NCI-H1105 treated with DMSO at 0.1 percent for 48 hours (cell line): ENCODE measurements at regions not wholly inside any gene's neighbourhood (a gene's known extent, or its start where the extent isn't known, plus 50 kb on each side); places are given as distances from the start of the nearest gene placed in this dataset.
"Not testable (repeated sequence)": the region's sequence is repeated elsewhere in the genome, so short reads cannot be mapped to it uniquely, and the experiment has no call there.

Experiments used
- DNase-seq: peaks from one replicate; lab custom pipeline; 2025; lab: John Stamatoyannopoulos, UW

- not testable (repeated sequence) for DNase-seq
Measured at GRCh38 chr17:64800987-64801386, 118.3 kb downstream of the LRRC37A3 start.

GRCh38 chr17:64800361-64800895 is 118.8 kb downstream of the LRRC37A3 start:
- not testable (repeated sequence) for DNase-seq

GRCh38 chr17:64799543-64800188 is 119.6 kb downstream of the LRRC37A3 start:
- not testable (repeated sequence) for DNase-seq

- not testable (repeated sequence) for DNase-seq
Measured at GRCh38 chr17:64798961-64799360, 120.3 kb downstream of the LRRC37A3 start.

DNA sequence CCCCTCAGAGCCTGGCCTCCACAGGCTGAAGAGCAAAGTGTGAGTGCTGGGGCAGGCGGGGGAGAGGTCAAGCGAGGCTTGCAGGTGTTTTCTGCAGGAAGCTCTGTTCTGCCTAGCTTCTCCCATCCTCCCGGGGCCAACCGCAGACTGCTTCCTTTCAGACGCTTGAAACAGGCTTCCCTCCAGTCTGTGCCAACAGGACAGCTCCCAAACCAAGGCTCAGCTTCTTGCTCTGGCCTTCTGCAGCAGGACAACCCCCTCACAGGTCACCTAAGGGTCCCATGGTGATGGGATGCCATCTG is 120.8 kb downstream of the LRRC37A3 start:
- DNase-seq, result not testable (repeated sequence)

DNA sequence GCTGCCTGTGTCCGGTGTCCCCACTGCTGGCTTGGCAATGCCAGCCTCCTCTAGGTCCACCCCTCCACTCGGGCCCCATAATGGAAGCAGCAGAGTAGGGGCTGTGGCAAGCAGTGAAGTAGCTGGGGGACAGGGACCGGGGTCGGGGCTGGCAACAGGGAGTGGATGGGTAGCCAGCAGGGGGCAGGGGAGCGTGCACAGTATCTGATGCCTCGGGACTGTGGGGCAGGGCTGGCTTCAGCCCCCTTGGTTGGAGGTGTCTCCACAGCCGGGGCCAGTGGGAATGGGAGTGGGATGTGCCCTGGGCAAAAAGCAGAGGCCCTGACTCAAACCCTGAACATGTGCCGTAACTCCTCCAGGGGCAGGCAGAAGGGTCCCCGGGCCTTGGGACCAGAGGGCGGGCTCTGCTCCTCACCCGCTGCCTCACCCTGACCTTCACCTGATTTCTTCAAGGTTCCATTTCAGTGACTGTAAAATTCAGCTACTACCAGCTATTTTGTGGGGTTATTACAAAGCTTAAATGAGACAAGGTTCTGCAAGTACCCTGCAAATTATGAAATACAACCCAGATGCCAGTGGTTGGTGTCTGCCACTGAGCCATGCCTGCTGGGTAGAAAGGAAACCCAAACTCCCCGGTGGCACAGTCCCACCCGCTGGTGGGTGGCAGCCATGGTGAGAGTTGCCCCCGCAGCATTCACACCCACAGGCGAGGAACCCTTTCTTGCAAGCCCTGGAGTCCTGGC is 121.4 kb downstream of the LRRC37A3 start:
- not testable (repeated sequence) for DNase-seq

GRCh38 chr17:64795342-64795741 is 123.9 kb downstream of the LRRC37A3 start:
- DNase-seq, result not testable (repeated sequence)

DNA sequence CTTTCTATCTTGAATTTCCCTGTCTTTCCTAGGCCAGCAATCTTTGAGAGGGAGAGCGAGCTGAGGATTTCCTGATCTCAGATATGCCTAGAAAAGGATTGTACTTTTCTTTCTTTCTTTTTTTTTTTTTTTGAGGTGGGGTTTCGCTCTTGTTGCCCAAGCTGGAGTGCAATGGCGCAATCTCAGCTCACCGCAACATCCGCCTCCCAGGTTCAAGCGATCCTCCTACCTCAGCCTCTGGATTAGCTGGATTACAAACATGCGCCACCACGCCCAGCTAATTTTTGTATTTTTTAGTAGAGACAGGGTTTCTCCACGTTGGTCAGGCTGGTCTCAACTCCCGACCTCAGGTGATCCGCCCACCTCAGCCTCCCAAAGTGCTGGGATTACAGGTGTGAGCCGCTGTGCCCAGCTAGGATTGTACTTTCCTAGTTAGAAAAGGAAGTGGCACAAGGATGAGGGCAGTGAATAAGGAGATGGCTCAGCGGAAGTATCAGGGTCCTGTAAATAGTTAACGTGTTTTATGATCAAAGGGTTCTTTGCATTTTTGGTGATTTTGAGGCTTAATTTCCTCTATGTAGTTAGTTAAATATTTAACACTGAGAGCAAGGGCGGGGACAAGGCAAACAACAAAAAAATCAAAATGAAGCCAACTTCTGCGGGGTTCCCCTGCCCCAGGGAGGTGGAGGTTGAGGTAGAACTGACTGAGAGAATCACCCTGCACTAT is 124.6 kb downstream of the LRRC37A3 start:
- DNase-seq, result not testable (repeated sequence)

GRCh38 chr17:64794113-64794512 is 125.2 kb downstream of the LRRC37A3 start:
- not testable (repeated sequence) for DNase-seq

GRCh38 chr17:64792793-64793575 is 126.3 kb downstream of the LRRC37A3 start:
- not testable (repeated sequence) for DNase-seq

GRCh38 chr17:64792276-64792675 is 127.0 kb downstream of the LRRC37A3 start:
- not testable (repeated sequence) for DNase-seq

- not testable (repeated sequence) for DNase-seq
Measured at GRCh38 chr17:64791691-64792090, 127.6 kb downstream of the LRRC37A3 start.

DNA sequence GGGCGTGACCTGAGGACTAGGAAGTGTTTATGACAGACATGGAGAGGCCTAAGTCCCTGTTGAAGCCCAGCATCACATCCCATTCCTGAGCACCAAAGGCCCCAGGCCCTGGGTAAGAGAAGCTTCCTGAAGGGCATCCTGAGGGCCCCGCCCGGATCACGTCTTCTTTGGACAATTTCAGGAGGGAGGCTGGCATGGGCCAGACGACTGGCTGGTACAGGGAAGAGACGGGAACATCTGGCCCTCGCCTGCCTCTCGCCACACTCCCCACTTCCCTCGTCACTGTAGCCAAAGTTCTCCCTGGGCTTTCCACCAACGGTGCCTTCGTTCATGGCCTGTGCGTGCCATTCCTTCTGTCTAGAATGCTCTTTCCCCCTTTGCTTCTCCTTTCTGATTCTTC is 128.1 kb downstream of the LRRC37A3 start:
- DNase-seq, result not testable (repeated sequence)

DNA sequence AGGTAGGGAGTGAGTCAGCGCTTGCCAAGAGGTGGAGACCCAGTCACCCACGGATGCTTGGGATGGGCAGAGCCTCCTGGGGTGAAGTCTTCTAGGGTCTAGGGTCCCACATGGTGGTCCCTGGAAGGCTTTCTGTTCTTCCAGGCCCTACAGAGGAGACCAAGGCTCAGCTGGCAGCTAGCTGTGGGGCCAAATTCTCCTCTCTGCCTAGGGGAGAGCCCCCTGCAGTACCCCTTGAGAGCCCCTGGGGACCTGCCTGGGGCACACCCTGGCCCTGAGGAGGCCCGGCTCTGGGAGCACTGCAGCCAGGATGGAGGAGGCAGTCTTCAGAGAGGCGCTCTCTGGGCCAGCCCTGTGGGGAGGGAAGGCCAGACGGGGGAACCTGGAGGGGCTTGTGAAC is 128.6 kb upstream of the SMURF2 start:
- DNase-seq, result not testable (repeated sequence)

DNA sequence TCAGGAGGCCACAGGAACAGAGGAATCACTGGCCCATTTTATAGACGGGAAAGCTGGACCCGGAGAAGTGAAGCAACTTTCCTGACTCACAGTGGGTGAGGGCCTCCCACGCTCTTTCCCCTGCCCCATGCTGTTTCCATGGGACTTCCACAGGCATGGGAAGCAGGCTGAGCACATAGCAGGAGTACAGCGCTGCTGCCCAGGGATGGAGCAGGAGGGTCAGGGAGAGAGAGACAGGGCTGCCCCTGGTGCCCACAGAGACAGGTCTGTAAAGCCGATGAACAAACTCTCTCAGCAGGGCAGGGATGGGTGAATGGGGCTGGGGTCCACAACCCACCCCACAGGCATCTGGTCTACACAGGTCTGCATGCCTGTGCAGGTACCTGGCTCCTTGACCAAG is 128.1 kb upstream of the SMURF2 start:
- not testable (repeated sequence) for DNase-seq

DNA sequence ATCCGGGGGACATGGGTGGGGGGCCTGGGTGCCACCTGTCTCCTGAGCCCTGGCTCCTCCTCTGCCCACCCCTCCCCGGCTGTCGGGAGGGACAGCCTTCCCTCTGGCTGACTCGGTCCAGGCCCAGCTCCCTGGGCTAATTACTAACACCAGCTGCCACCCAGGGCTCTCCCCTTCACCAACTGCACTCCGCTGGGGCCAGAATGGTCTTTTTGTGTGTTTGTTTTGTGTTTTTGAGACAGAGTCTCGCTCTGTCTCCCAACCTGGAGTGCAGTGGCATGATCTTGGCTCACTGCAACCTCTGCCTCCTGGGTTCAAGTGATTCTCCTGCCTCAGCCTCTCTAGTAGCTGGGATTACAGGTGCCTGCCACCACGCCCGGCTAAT is 126.9 kb upstream of the SMURF2 start:
- DNase-seq, result not testable (repeated sequence)

GRCh38 chr17:64788286-64789060 is 126.4 kb upstream of the SMURF2 start:
- no peak for DNase-seq

- no peak for DNase-seq
Measured at GRCh38 chr17:64787921-64788271, 125.8 kb upstream of the SMURF2 start.

- no peak for DNase-seq
Measured at GRCh38 chr17:64787255-64787920, 125.3 kb upstream of the SMURF2 start.

- DNase-seq, result no peak
Measured at GRCh38 chr17:64786337-64786736, 124.2 kb upstream of the SMURF2 start.

DNA sequence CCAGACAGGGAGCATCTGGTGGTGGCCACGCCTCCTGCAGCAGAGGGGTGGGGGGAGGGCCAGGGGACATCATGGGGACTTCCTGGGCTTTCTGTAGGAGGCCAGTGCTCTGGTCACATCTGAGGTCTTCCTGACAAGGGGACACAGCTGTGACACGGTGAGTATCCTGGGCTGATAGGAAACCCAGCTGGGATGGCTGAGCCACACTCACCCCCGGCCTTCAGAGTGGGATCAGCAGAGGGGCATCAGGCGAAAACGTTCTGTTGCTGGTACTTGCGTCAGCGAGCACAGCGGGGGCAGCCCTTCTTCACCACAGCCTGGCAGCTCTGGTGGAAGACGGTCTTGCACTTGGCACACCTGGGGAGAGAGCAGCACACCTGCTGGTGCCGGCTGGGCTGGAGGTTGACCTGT is 122.9 kb upstream of the SMURF2 start:
- DNase-seq, result no peak
